SU-DHL-6 (cell line): ENCODE measurements at regions not wholly inside any gene's neighbourhood (a gene's known extent, or its start where the extent isn't known, plus 50 kb on each side); places are given as distances from the start of the nearest gene placed in this dataset.

Experiments
- CTCF ChIP-seq: fragments of 200-600 bp; sonication (generic); IDR thresholded peaks from one replicate; pipeline ENCODE4 v1.5.1; 2017; ENCODE audit warnings: antibody characterized with exemption, mild to moderate bottlenecking, low read length, moderate library complexity; ENCODE audit not compliant: insufficient read depth, poor library complexity, severe bottlenecking
- EZH2phosphoT487 ChIP-seq: fragments of 200-600 bp; sonication (generic), shearing (Covaris generic); conservative IDR thresholded peaks from 2 replicates; pipeline ENCODE4 v1.6.1; 2018; ENCODE audit warnings: mild to moderate bottlenecking, antibody characterized with exemption, low read length, moderate library complexity, mixed read lengths

- no peak for TF ChIP-seq CTCF
- no peak for TF ChIP-seq EZH2phosphoT487
These were observed 155.7 kb downstream of the EVA1A start for GRCh38 chr2:75405000-75405399.
